H1 (cell line): ENCODE measurements at regions not wholly inside any gene's neighbourhood (a gene's known extent, or its start where the extent isn't known, plus 50 kb on each side); places are given as distances from the start of the nearest gene placed in this dataset.
A peak's percentile ranks its signal among the peaks of the same experiment; 100 is the strongest.

Experiments
- CTCF ChIA-PET: fragments of 300-600 bp; sonication (Branson Sonifier 250); formaldehyde crosslinking; loops from one replicate; lab custom pipeline; 2021; ENCODE audit not compliant: partially characterized antibody; lab: Charles Lee
- POLR2A ChIA-PET: fragments of 300-600 bp; sonication (Branson Sonifier 250); formaldehyde crosslinking; loops from one replicate; lab custom pipeline; 2021; ENCODE audit warnings: inconsistent platforms; ENCODE audit not compliant: partially characterized antibody; lab: Charles Lee
- DNase-seq, 2 experiments: peaks; one replicate each; pipeline versions ENCODE4 v3.0.0 to v3.0.0-alpha.2; 2010 to 2022; ENCODE audit warnings: low spot score in 2 of 2, low read depth in 1 of 2, mixed read lengths in 1 of 2
- FAIRE-seq: peaks from 2 replicates; lab custom pipeline; 2011; peaks lifted over from hg19 to GRCh38; lab: Jason Lieb, UNC
- H2AFZ ChIP-seq: 2 replicates; pipeline ENCODE4 v1.8.1; 2012; ENCODE audit warnings: low read length, inconsistent platforms
- H2AK5ac ChIP-seq: 2 replicates; pipeline ENCODE4 v1.6.1; 2013; ENCODE audit warnings: low read depth, low read length
- H2BK120ac ChIP-seq: replicated peaks from 2 replicates; pipeline ENCODE3; 2013; ENCODE audit warnings: low read depth, low read length, inconsistent platforms
- H2BK12ac ChIP-seq: 2 replicates; pipeline ENCODE4 v1.6.1; 2013; ENCODE audit warnings: low read depth, low read length
- H2BK15ac ChIP-seq: 2 replicates; pipeline ENCODE4 v1.6.1; 2013; ENCODE audit warnings: low read length
- H2BK20ac ChIP-seq: 2 replicates; pipeline ENCODE4 v1.6.1; 2013; ENCODE audit warnings: low read length
- H2BK5ac ChIP-seq: 2 replicates; pipeline ENCODE4 v1.6.1; 2013; ENCODE audit warnings: low read depth, low read length
- H3K14ac ChIP-seq: 2 replicates; pipeline ENCODE4 v1.6.1; 2013; ENCODE audit warnings: inconsistent platforms; ENCODE audit not compliant: insufficient read length
- H3K18ac ChIP-seq: 2 replicates; pipeline ENCODE4 v1.6.1; 2013; ENCODE audit warnings: low read length; ENCODE audit errors: extremely low read depth
- H3K23ac ChIP-seq: 2 replicates; pipeline ENCODE4 v1.6.1; 2013; ENCODE audit warnings: inconsistent platforms; ENCODE audit not compliant: insufficient read length
- H3K23me2 ChIP-seq: 2 replicates; pipeline ENCODE4 v1.6.1; 2013; ENCODE audit warnings: low read depth, low read length
- H3K27ac ChIP-seq: 2 replicates; pipeline ENCODE4 v1.6.1; 2011; ENCODE audit warnings: low read depth, low read length, inconsistent platforms
- H3K27me3 ChIP-seq, 4 experiments: replicated peaks in 1 of 4; 1 replicate in 1 of 4; 2 replicates in 3 of 4; pipeline versions ENCODE4 v1.6.1 to v1.8.1; 2011 to 2013; ENCODE audit warnings: low read length in 3 of 4, mild to moderate bottlenecking in 3 of 4, inconsistent platforms in 2 of 4, mixed read lengths in 2 of 4, moderate library complexity in 1 of 4; ENCODE audit not compliant: control insufficient read depth in 3 of 4, insufficient read depth in 3 of 4; ENCODE audit errors: extremely low read depth in 1 of 4
- H3K36me3 ChIP-seq, 4 experiments: 2 replicates each; pipeline versions ENCODE4 v1.6.1 to v1.8.1; 2011 to 2013; ENCODE audit warnings: mild to moderate bottlenecking in 4 of 4, low read length in 3 of 4, moderate library complexity in 2 of 4, control low read depth in 1 of 4, inconsistent platforms in 1 of 4; ENCODE audit not compliant: insufficient read depth in 4 of 4, control insufficient read depth in 2 of 4
- H3K4ac ChIP-seq: replicated peaks from 2 replicates; pipeline ENCODE3; 2013; ENCODE audit warnings: low read length, low read depth, mixed read lengths, inconsistent platforms; ENCODE audit not compliant: insufficient read length
- H3K4me1 ChIP-seq, 4 experiments: replicated peaks in 1 of 4; 1 replicate in 1 of 4; 2 replicates in 3 of 4; pipeline versions ENCODE4 v1.6.1 to v1.8.1; 2011 to 2013; ENCODE audit warnings: low read length in 3 of 4, inconsistent platforms in 2 of 4, mixed read lengths in 1 of 4; ENCODE audit not compliant: insufficient read depth in 4 of 4, control insufficient read depth in 3 of 4
- H3K4me2 ChIP-seq, 2 experiments: 2 replicates each; pipeline versions ENCODE4 v1.6.1 to v1.8.1; 2011 to 2013; ENCODE audit warnings: low read depth in 2 of 2, low read length in 2 of 2, control low read depth in 1 of 2, inconsistent platforms in 1 of 2, mild to moderate bottlenecking in 1 of 2; ENCODE audit not compliant: insufficient read depth in 1 of 2
- H3K4me3 ChIP-seq, 4 experiments: fragments of 200-600, 300-600 bp in 1 of 4; sonication (generic), shearing (Covaris generic), sonication (Bioruptor Twin) in 1 of 4; 2 replicates each; pipeline versions ENCODE4 v1.5.1 to v1.8.1; 2011 to 2016; ENCODE audit warnings: low read length in 4 of 4, low read depth in 3 of 4, control low read depth in 2 of 4, inconsistent platforms in 2 of 4, mild to moderate bottlenecking in 2 of 4, mixed read lengths in 1 of 4, moderate library complexity in 1 of 4; ENCODE audit not compliant: insufficient read depth in 2 of 4; ENCODE audit errors: extremely low read depth in 1 of 4
- H3K56ac ChIP-seq: replicated peaks from 2 replicates; pipeline ENCODE3; 2013; ENCODE audit warnings: low read depth, mild to moderate bottlenecking, mixed read lengths, low read length, inconsistent platforms; ENCODE audit not compliant: insufficient read length
- H3K79me1 ChIP-seq: 2 replicates; pipeline ENCODE4 v1.6.1; 2013; ENCODE audit warnings: low read depth, low read length, control low read depth
- H3K79me2 ChIP-seq, 2 experiments: 2 replicates each; pipeline versions ENCODE4 v1.6.1 to v1.8.1; 2012 to 2013; ENCODE audit warnings: low read length in 2 of 2, mild to moderate bottlenecking in 2 of 2, inconsistent platforms in 1 of 2; ENCODE audit not compliant: insufficient read depth in 2 of 2, control insufficient read depth in 1 of 2
- H3K9ac ChIP-seq, 4 experiments: replicated peaks in 1 of 4; 1 replicate in 1 of 4; 2 replicates in 3 of 4; pipeline versions ENCODE4 v1.6.1 to v1.8.1; 2011 to 2013; ENCODE audit warnings: low read depth in 3 of 4, low read length in 3 of 4, control low read depth in 2 of 4, mild to moderate bottlenecking in 2 of 4, moderate library complexity in 2 of 4, inconsistent platforms in 1 of 4; ENCODE audit errors: extremely low read depth in 1 of 4
- H3K9me3 ChIP-seq, 2 experiments: 2 replicates each; pipeline versions ENCODE4 v1.6.1 to v1.8.1; 2012 to 2013; ENCODE audit warnings: mild to moderate bottlenecking in 2 of 2, moderate library complexity in 2 of 2, control low read depth in 1 of 2, inconsistent platforms in 1 of 2, low read depth in 1 of 2, low read length in 1 of 2, mixed read lengths in 1 of 2; ENCODE audit not compliant: insufficient read depth in 2 of 2
- H4K20me1 ChIP-seq, 2 experiments: replicated peaks in 1 of 2; 2 replicates each; pipeline versions ENCODE3 to v1.8.1; 2011 to 2013; ENCODE audit warnings: inconsistent platforms in 2 of 2, low read length in 2 of 2, mild to moderate bottlenecking in 1 of 2; ENCODE audit not compliant: insufficient read depth in 2 of 2, control insufficient read depth in 1 of 2
- H4K5ac ChIP-seq: 2 replicates; pipeline ENCODE4 v1.6.1; 2013; ENCODE audit warnings: low read length, low read depth, mixed read lengths, inconsistent platforms; ENCODE audit not compliant: insufficient read length
- H4K8ac ChIP-seq: 2 replicates; pipeline ENCODE4 v1.8.0; 2013; ENCODE audit warnings: mild to moderate bottlenecking, moderate library complexity, low read length, inconsistent platforms; ENCODE audit not compliant: insufficient read depth; ENCODE audit errors: extremely low read depth
- H4K91ac ChIP-seq: replicated peaks from 2 replicates; pipeline ENCODE3; 2013; ENCODE audit warnings: low read length, mixed read lengths, inconsistent platforms; ENCODE audit not compliant: insufficient read length
- CBX8 ChIP-seq: fragments of 300-800, 300-1000 bp; sonication (generic); IDR thresholded peaks from 2 replicates; pipeline ENCODE4 v1.7.1; 2016; ENCODE audit warnings: low read depth, low read length, borderline replicate concordance
- CHD1 ChIP-seq: IDR thresholded peaks from 2 replicates; pipeline ENCODE4 v1.6.1; 2012; ENCODE audit warnings: low read depth, low read length, improper control_type of control experiment
- E2F6 ChIP-seq: IDR thresholded peaks from 2 replicates; pipeline ENCODE4 v1.6.1; 2012; ENCODE audit warnings: inconsistent platforms
- EGR1 ChIP-seq: IDR thresholded peaks from 2 replicates; pipeline ENCODE4 v1.6.1; 2011; ENCODE audit warnings: low read depth, low read length, borderline replicate concordance
- EP300 ChIP-seq, 2 experiments: IDR thresholded peaks; 1 replicate in 1 of 2; 2 replicates in 1 of 2; pipeline ENCODE4 v1.6.1; 2011 to 2012; ENCODE audit warnings: low read depth in 2 of 2, low read length in 2 of 2, mild to moderate bottlenecking in 2 of 2, borderline replicate concordance in 1 of 2, inconsistent platforms in 1 of 2, moderate library complexity in 1 of 2
- JUN ChIP-seq: IDR thresholded peaks from 2 replicates; pipeline ENCODE4 v1.6.1; 2011; ENCODE audit warnings: low read depth, mild to moderate bottlenecking, improper control_type of control experiment, low read length
- PHF8 ChIP-seq: fragments of 200-600 bp; sonication (generic); conservative IDR thresholded peaks from 2 replicates; pipeline ENCODE4 v1.7.1; 2012; ENCODE audit warnings: low read depth, mild to moderate bottlenecking, inconsistent platforms, low read length, moderate library complexity
- POLR2AphosphoS5 ChIP-seq: IDR thresholded peaks from 2 replicates; pipeline ENCODE4 v1.6.1; 2011; ENCODE audit warnings: low read depth, low read length
- RFX5 ChIP-seq: IDR thresholded peaks from 2 replicates; pipeline ENCODE4 v1.6.1; 2011; ENCODE audit warnings: low read depth, low read length, improper control_type of control experiment, borderline replicate concordance
- RXRA ChIP-seq: IDR thresholded peaks from 2 replicates; pipeline ENCODE4 v1.6.1; 2011; ENCODE audit warnings: low read depth, mild to moderate bottlenecking, low read length, moderate library complexity; ENCODE audit not compliant: insufficient read depth
- TAF1 ChIP-seq: IDR thresholded peaks from 2 replicates; pipeline ENCODE4 v1.6.1; 2011; ENCODE audit warnings: mild to moderate bottlenecking, low read depth, low read length
- TBP ChIP-seq: IDR thresholded peaks from 2 replicates; pipeline ENCODE4 v1.6.1; 2011; ENCODE audit warnings: low read depth, low read length, improper control_type of control experiment
- TEAD4 ChIP-seq: IDR thresholded peaks from 2 replicates; pipeline ENCODE4 v1.6.1; 2012; ENCODE audit warnings: low read depth, low read length, inconsistent platforms, mixed read lengths
- WGBS, 2 experiments: shearing (Covaris generic) in 1 of 2; methylation state at CpG; one replicate each; pipeline versions ENCODE4 v1.1.6 to v1.1.7; 2013 to 2015; ENCODE audit warnings: low lambda C conversion rate in 2 of 2, mixed read lengths in 2 of 2, inconsistent platforms in 1 of 2, low coverage in 1 of 2, missing lambda C conversion rate in 1 of 2; ENCODE audit not compliant: insufficient replicate concordance in 2 of 2, insufficient coverage in 1 of 2, insufficient read length in 1 of 2; ENCODE audit errors: extremely low coverage in 1 of 2, missing lambda C conversion rate in 1 of 2; 5-methylcytosine and 5-hydroxymethylcytosine counted together

GRCh38 chr18:78915446-78916008 is 64.1 kb upstream of the SALL3 start:
- CTCF ChIA-PET = interaction anchor here (1.5 kb wide), 1 partner anchor 41 kb away, joined by 6 read pairs; no protein-coding TSS in a partner anchor
- 94% methylated on average over 16 of the region's 16 CpGs; no CpG with 5 or more reads in 1 of the 2 experiments for WGBS, 2 experiments
- no peak for FAIRE-seq

More at GRCh38 chr18:78915446-78916008, 64.1 kb upstream of the SALL3 start:
- Histone ChIP-seq H3K23me2 (no peaks in the 10 kb centered on the region), H3K36me3 (no peaks in the 10 kb centered on the region), H2BK12ac (no peak overlapping the region), H4K8ac (peak overlapping the region; percentile 57; the same call in 1 of the 2 replicates), H3K9ac (no peak overlapping the region), H3K4me2 (no peak overlapping the region), H2BK15ac (no peak overlapping the region), H3K4ac (no peak overlapping the region), H2AK5ac (no peak overlapping the region), H2BK20ac (no peak overlapping the region), H3K23ac (no peak overlapping the region), H3K4me1 (peaks cover 0 to 2% (median 0%) of the 10 kb centered on the region in 4 experiments; a peak in 1 of 7 replicates), H3K27ac (no peak overlapping the region), H2BK5ac (no peak overlapping the region), H4K5ac (no peak overlapping the region), H3K79me2 (no peaks in the 10 kb centered on the region), H3K9me3 (no peaks in the 10 kb centered on the region), H4K91ac (no peak overlapping the region), H3K27me3 (no peaks in the 10 kb centered on the region), H3K18ac (no peak overlapping the region), H2BK120ac (no peak overlapping the region), H2AFZ (no peak overlapping the region), H3K79me1 (no peaks in the 10 kb centered on the region), H4K20me1 (no peaks in the 10 kb centered on the region), H3K56ac (no peak overlapping the region), H3K4me3 (no peak overlapping the region), H3K14ac (no peak overlapping the region)
- DNase-seq = no peak
- TF ChIP-seq CBX8 (no peak), EP300 (IDR thresholded peaks at IDR 0.05; ENCODE audit: borderline replicate concordance in 1 of 2, low read depth in 2 of 2, low read length in 2 of 2) (no peak), POLR2AphosphoS5 (no peak), JUN (no peak), RXRA (no peak), EGR1 (no peak), PHF8 (no peak), RFX5 (no peak), E2F6 (no peak), TEAD4 (no peak), TAF1 (no peak), TBP (no peak), CHD1 (no peak)
- POLR2A ChIA-PET = no interaction called here
